ENCODE measurements at regions not wholly inside any gene's neighbourhood (a gene's known extent, or its start where the extent isn't known, plus 50 kb on each side); places are given as distances from the start of the nearest gene placed in this dataset.

GRCh38 chr12:114248527-114248926, 157.4 kb downstream of the TBX5 start:
- Histone ChIP-seq H3K4me1 (replicated peaks in 1 of 2; ENCODE audit: control insufficient read depth in 2 of 2, insufficient read depth in 2 of 2, low read length in 2 of 2) (no peaks in the 10 kb centered on the region), H3K27me3 (ENCODE audit: control insufficient read depth in 2 of 2, insufficient read depth in 2 of 2, low read length in 2 of 2) (no peaks in the 10 kb centered on the region), H3K9ac (ENCODE audit: insufficient read depth in 1 of 2, low read depth in 2 of 2, low read length in 2 of 2) (no peak overlapping the region), H3K79me2 (ENCODE audit: control insufficient read depth, insufficient read depth, low read length) (no peaks in the 10 kb centered on the region), H2AFZ (ENCODE audit: low read depth, low read length) (no peak overlapping the region), H3K4me3 (no peak overlapping the region), H3K9me3 (replicated peaks; ENCODE audit: control insufficient read depth, insufficient read depth, low read depth, low read length) (no peaks in the 10 kb centered on the region), H3K27ac (ENCODE audit: extremely low read depth, low read depth, low read length) (no peak overlapping the region), H4K20me1 (replicated peaks; ENCODE audit: control insufficient read depth, insufficient read depth, low read length) (no peaks in the 10 kb centered on the region), H3K4me2 (ENCODE audit: insufficient read depth, low read length) (no peak overlapping the region), H3K9me1 (ENCODE audit: control insufficient read depth, insufficient read depth, low read length) (no peaks in the 10 kb centered on the region), H3K36me3 (ENCODE audit: control insufficient read depth, insufficient read depth, low read length) (no peaks in the 10 kb centered on the region)
- TF ChIP-seq RBM25 (IDR thresholded peaks at IDR 0.05; ENCODE audit: low read depth, low read length, severe bottlenecking) (peak; percentile 24), NONO (IDR thresholded peaks at IDR 0.05; ENCODE audit: low read depth in 2 of 2, low read length in 1 of 2) (no peak), EHMT2 (IDR thresholded peaks at IDR 0.05) (peak; percentile 55; the same call in 1 of the 2 replicates), REST (IDR thresholded peaks at IDR 0.05; ENCODE audit: borderline replicate concordance) (peak; percentile 83), REST (CRISPR knock-in tag; IDR thresholded peaks at IDR 0.05; ENCODE audit: low read depth) (no peak)
- BruUV-seq (replicated peaks) = no TSS peak
- DNase-seq (ENCODE audit: extremely low read depth in 1 of 4, low spot score in 3 of 4) (no peak), ATAC-seq (no peak), FAIRE-seq (no peak)
- intact Hi-C loops (cut with micrococcal nuclease) = no loop called here
- ChIA-PET CTCF (ENCODE audit: low intra/inter-chr PET ratio) (no interaction called here), POLR2A (no interaction called here)
- in situ Hi-C loops (cut with MboI) = no loop called here
- WGBS (ENCODE audit: insufficient coverage, low coverage, missing lambda C conversion rate) = 2% methylated on average over 7 of the region's 7 CpGs
